HG03175 (cell line): ENCODE measurements at regions not wholly inside any gene's neighbourhood (a gene's known extent, or its start where the extent isn't known, plus 50 kb on each side); places are given as distances from the start of the nearest gene placed in this dataset.

Source experiments
- ATAC-seq: cut with Tn5 transposase; IDR thresholded peaks from one replicate; pipeline ENCODE4 v1.9.1; 2021; ENCODE audit warnings: mild to moderate bottlenecking, moderate library complexity; ENCODE audit not compliant: unreplicated experiment

GRCh38 chr12:131606218-131606901 is 104.5 kb upstream of the SFSWAP start:
- no peak for ATAC-seq

GRCh38 chr12:131607658-131608447 is 103.0 kb upstream of the SFSWAP start:
- peak; percentile 77 for ATAC-seq

GRCh38 chr12:131608740-131609690 is 101.9 kb upstream of the SFSWAP start:
- peak; percentile 31 for ATAC-seq

GRCh38 chr12:131609762-131610161 is 101.1 kb upstream of the SFSWAP start:
- no peak for ATAC-seq

- ATAC-seq: no peak
Measured at GRCh38 chr12:131610181-131610580, 100.7 kb upstream of the SFSWAP start.

- ATAC-seq: no peak
Measured at GRCh38 chr12:131610891-131611290, 100.0 kb upstream of the SFSWAP start.

GRCh38 chr12:131611416-131612091 is 99.3 kb upstream of the SFSWAP start:
- ATAC-seq: no peak

GRCh38 chr12:131612092-131612755 is 98.7 kb upstream of the SFSWAP start:
- ATAC-seq: no peak

GRCh38 chr12:131613186-131613585 is 97.7 kb upstream of the SFSWAP start:
- ATAC-seq: no peak

- ATAC-seq: no peak
Measured at GRCh38 chr12:131613678-131614077, 97.2 kb upstream of the SFSWAP start.

- no peak for ATAC-seq
Measured at GRCh38 chr12:131615326-131616042, 95.4 kb upstream of the SFSWAP start.

- no peak for ATAC-seq
Measured at GRCh38 chr12:131616043-131616700, 94.7 kb upstream of the SFSWAP start.

- no peak for ATAC-seq
Measured at GRCh38 chr12:131616738-131617137, 94.2 kb upstream of the SFSWAP start.

- ATAC-seq: no peak
Measured at GRCh38 chr12:131617179-131617578, 93.7 kb upstream of the SFSWAP start.

GRCh38 chr12:131617596-131618302 is 93.1 kb upstream of the SFSWAP start:
- no peak for ATAC-seq

- no peak for ATAC-seq
Measured at GRCh38 chr12:131618303-131618658, 92.6 kb upstream of the SFSWAP start.

GRCh38 chr12:131618701-131619100 is 92.2 kb upstream of the SFSWAP start:
- no peak for ATAC-seq

GRCh38 chr12:131619106-131619642 is 91.7 kb upstream of the SFSWAP start:
- no peak for ATAC-seq
